ENCODE measurements at regions not wholly inside any gene's neighbourhood (a gene's known extent, or its start where the extent isn't known, plus 50 kb on each side); places are given as distances from the start of the nearest gene placed in this dataset.
"Not testable (repeated sequence)": the region's sequence is repeated elsewhere in the genome, so short reads cannot be mapped to it uniquely, and the experiment has no call there.

DNA sequence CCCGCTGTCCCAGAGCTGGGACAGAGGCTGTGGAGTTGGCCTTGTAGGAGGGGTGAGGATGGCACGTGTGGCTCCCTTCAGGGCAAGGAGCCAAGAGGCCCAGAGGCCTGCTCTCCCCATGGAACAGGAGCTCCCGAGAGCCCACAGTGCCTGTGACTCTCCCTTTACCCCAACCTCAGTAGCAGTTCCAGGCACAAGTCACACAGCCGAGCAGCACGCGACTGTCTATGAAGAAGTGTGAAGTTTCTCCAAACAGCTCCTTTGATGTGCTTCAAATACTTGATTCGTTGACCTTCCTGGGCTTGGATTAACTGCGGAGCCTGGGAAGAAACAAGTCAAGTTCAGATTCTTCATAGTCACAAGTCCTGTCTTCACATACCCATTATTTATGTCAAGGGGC is 208.7 kb downstream of the IRX2 start:
- DNase-seq (ENCODE audit: low read depth), result no peak
- H3K4me3 ChIP-seq (ENCODE audit: low read depth, low read length), result no peak overlapping the region

DNA sequence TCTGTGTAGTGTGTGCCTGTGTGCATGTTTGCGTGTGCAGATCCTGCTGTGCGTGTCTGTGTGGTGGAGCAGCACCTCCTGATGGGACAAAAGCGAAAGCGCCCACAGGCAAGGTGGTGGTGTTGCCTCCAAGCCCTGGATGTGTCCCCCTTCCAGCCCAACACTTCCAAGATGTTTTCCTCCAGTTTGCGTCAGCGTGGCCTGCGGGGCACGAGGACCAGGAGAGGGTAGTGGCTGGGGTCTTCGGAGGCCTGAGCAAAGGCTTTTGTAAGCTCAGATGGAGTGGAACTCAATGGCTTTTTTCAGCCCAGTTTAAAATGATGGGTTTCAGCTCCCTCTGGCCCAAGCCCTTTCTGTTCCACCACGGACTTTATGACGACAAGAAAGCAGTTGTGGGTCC is 209.5 kb downstream of the IRX2 start:
- DNase-seq (ENCODE audit: low read depth), result no peak
- no peak overlapping the region for H3K4me3 ChIP-seq (ENCODE audit: low read depth, low read length)

DNA sequence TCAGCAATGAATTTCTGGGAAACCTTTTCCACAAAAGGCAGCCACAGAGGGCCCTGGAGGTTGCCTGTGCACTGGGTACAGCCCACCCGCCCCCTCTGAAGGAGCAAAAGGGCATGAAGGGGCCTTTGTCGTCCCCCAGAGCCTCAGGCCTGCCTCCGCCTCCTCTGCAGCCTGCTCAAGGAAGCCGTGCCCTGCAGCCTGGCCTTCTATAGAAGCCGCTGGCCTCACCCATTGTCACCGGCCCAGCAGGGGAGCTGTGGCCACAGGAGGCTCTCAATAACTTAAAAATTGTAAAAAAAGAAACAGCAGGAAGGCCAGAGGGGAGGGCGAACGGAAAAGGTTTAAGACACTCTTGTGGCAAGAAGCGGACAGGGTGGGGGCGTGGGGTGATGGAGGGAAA is 213.3 kb downstream of the IRX2 start:
- no peak for DNase-seq (ENCODE audit: low read depth)
- no peak overlapping the region for H3K4me3 ChIP-seq (ENCODE audit: low read depth, low read length)

DNA sequence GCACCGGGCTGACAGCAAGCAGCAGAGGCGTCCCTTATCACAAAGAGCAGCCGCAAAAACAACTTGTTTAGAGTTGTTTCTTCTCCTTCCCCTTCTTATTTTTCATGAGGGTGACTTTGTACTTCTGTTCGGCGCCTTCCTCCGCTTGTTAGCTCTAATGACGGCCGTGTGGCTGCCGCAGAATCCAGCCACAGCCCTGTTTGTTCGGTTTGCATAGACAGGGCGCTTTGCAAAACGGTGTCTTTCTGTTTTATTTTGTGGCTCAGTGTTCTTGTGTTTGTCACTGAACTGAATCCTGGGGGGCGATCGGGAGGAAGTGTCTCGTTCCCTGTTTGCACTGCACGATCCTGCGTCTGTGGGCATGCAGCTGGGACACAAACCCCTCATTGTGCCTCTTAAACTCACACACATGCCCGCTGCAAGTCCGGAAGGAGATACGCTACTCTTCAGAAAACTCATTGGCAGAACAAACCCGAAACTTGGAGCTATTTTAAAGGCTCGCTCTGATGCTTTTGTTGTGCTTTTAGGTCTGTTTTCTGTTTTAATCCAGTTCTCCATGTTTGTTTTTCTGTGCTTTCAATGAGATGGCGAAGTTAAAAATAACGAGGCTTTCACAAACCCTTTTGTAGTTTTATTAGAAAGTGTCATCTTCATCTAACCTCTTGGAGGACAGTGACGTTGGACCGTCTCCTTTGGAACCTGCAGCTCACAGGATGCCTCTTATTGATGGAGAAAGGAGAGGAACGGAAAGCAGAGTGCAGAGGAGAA is 213.9 kb downstream of the IRX2 start:
- no peak overlapping the region for H3K4me3 ChIP-seq (ENCODE audit: low read depth, low read length)
- no peak for DNase-seq (ENCODE audit: low read depth)

DNA sequence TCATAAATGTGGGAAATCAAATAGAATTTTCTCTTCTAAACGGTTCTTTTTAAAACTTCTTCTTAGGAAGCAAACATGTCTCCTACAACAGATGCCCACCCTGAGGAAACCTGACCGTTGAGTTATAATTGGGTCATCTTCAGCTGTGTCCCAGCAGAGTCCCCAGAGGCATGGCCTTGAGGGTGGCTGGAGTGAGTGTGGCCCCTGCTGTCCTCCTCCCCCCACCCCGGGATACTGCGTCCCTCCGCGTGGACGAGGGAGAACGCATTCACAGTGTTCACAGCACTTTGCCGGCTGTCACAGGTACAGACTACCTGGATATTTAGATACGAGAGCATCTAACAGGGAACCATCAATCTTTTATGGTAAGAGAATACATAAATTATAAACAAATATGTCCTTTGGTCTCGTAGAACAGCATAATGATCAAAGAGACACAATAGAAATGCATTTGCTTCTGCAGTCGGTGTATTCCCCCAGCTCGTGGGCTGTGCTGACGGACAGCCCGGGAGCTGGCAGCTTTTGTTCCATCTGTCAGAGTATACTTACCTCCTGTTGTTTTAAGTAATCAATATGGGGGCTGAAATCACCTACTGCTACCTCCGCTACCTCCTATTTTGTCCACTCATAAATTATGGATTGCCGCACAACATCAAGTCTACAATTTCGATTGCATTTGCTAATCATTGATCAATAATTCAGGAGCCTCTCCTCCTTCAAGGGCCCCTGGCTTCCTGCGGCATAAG is 214.7 kb downstream of the IRX2 start:
- DNase-seq (ENCODE audit: low read depth), result no peak

DNA sequence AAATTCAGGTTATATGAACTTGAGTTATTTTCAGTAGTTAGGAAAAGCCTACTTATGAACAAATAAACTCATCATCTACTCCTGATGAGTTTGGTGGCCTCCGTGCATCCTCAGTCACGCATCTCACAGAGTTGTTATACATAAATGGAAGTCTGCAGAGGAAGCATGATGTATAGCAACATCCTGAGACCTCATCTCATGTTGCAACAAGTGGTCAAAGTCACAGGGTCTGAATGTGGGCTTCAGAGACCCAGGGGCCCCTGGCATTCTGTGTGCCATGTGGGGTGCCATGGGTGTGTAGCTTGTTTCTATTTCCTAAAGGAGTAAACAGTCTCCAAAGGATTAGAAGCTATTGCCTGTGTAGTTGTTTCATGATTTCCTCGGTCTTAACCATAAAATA is 216.5 kb downstream of the IRX2 start:
- H3K4me3 ChIP-seq (ENCODE audit: low read depth, low read length), result no peak overlapping the region
- no peak for DNase-seq (ENCODE audit: low read depth)

More for the DNA sequence above, 214.7 kb downstream of the IRX2 start:
- H3K4me3 ChIP-seq (ENCODE audit: low read depth, low read length), result no peak overlapping the region

DNA sequence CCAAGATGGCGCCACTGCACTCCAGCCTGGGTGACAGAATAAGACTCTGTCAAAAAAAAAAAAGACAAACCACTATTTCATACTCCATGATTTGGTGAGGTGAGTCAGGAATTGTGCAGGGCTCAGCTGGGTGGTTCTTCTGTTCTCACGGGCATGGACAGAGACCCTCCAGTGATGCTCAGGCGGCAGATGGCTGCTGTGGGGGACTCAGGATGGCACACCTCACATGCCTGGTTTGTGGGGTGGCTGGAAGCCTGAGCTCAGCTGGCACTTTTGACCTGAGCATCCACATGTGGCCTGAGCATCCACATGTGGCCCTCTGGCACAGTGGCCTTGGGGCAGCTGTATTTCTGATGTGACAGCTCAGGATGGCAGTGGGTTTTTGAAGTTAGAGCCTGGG is 217.2 kb downstream of the IRX2 start:
- no peak overlapping the region for H3K4me3 ChIP-seq (ENCODE audit: low read depth, low read length)
- no peak for DNase-seq (ENCODE audit: low read depth)

DNA sequence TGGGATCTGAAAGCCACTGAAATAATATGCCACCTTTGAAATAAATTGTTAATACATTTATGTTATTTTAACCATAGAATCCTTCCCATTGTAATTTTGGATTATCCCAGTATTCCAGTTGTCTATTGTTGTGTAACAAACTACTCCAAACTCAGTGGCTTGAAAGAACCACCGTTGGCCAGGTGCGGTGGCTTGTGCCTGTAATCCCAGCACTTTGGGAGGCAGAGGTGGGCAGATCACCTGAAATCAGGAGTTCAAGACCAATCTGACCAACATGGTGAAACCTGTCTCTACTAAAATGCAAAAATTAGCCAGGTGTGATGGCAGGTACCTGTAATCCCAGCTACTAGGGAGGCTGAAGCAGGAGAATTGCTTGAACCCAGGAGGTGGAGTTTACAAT is 217.6 kb downstream of the IRX2 start:
- not testable (repeated sequence) for H3K4me3 ChIP-seq (ENCODE audit: low read depth, low read length); DNase-seq (ENCODE audit: low read depth)

DNA sequence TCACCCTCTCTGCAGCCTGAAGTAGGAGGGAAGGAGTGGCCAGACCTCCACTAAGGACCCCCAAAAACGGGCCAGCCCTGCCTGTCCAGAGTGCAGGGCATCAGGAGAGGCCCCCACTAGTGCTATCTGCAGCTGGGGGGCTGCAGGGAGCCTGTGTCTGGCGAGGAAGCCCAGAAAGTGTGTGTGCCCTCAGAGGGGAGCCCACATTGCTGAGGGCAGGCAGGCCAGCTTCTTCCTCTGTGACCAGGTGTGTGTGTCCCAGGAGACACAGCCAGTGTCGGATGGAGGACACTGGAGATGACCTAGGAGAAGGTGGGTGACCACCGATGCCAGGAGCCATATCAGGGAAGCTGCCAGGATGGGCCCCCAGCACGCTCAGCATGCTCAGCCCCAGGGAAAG is 218.7 kb downstream of the IRX2 start:
- no peak for DNase-seq (ENCODE audit: low read depth)

DNA sequence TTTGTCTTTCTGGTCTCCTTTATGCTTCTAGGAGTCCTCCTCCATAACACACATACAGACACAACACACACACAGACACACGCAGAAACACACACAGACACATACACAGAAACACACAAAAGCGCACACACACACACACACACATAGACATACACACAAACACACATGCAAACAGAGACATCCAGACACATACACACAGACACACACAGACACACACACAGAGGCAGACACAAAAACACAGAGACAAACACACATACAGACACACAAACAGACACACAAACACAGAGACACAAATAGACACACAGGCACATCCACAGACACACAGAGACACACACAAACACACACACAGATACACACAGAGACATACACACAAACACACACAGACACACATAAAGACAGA is 220.2 kb downstream of the IRX2 start:
- DNase-seq (ENCODE audit: low read depth), result no peak
- H3K4me3 ChIP-seq (ENCODE audit: low read depth, low read length), result no peak overlapping the region

More for the DNA sequence above, 218.7 kb downstream of the IRX2 start:
- no peak overlapping the region for H3K4me3 ChIP-seq (ENCODE audit: low read depth, low read length)

DNA sequence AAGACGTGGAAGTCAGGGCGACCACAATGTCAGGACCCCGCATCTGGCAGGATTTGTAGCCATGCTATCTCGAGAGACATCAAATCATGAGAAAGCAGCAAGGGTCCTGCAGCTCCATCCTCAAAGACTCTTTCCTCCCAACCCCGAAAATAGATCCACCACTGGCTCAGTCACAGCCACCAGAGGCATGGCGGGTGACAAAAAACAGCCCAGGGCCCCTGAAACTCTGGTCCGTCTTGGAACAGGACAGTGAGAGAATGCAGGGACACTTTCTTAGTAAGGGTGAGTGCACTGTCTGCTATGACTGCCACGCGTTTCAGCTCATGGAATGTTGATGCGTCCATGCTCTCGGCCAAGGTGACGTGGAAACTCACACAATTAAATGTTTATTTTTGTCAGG is 220.9 kb downstream of the IRX2 start:
- DNase-seq (ENCODE audit: low read depth), result no peak
- H3K4me3 ChIP-seq (ENCODE audit: low read depth, low read length), result no peak overlapping the region

DNA sequence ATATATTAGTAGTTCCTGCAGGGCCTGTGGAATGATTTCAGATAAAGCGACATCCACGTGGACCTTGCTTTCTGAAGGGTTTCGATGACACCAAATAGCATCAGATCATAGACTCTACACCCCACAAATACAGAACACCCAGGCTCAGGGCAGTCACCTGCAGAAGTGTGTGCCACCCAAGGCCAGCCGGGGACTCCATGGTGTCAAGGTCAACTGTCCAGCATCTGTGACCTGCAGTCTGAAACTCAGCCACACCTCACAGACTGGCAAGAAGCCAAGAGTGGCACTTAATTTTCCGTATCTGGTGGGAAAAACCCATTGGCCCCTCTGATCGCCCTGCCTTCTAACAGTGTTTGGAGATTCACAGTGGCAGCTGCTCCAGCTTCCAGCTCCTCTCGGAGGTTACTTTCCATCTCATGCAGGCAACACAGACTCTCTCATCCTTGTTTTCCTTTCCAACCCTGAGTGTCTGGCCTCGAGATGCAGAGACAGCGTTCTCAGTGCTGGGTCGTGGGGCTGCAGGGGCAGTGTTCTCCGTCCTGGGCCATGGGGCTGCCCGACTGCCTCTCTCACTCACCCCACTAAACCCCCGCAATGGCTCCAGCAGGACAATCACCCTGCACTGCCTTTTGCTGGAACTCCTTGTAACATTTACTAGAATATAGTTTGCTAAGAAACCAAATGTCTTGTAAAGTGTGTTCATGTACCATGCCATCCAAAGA is 221.9 kb downstream of the IRX2 start:
- no peak overlapping the region for H3K4me3 ChIP-seq (ENCODE audit: low read depth, low read length)

DNA sequence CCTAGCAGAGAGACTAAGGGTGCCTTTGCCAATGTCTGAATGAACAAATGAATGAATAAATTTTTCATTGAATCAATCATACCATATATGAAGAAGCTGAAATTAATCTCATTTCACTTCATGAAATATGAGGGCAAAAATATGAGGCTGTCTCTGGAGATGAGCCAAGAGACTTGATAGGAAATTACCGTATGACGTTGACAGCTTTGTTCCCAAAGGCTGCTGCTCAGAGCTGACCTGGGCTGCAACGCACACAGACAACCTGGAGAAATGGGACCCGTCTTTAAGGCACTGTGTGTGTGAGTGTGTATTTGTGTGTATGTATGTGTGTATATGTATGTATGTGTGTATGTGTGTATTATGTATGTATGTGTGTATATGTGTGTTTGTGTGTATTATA is 226.1 kb downstream of the IRX2 start:
- no peak overlapping the region for H3K4me3 ChIP-seq (ENCODE audit: low read depth, low read length)

More for the DNA sequence above, 221.9 kb downstream of the IRX2 start:
- no peak for DNase-seq (ENCODE audit: low read depth)

DNA sequence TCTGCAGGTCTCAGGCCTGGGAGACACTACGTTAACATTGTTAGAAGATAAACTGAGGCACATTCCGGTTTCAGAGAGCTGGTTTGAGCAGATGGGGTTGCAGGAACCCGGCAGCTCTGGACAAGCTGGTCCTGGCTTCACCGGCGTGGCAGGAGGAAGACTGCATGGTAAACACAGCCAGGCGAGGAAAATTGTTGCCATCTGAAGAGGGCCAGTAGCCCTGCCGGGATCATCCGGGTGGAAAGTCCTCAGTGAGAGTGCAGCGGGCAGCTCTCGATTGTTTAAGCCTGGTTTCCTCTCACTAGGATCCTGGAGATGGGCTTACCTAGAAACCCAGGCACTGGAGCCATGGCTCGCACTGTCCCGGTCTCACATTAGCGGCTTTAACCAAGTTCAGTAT is 226.9 kb downstream of the IRX2 start:
- no peak overlapping the region for H3K4me3 ChIP-seq (ENCODE audit: low read depth, low read length)
- DNase-seq (ENCODE audit: low read depth), result no peak

More for the DNA sequence above, 226.1 kb downstream of the IRX2 start:
- no peak for DNase-seq (ENCODE audit: low read depth)

DNA sequence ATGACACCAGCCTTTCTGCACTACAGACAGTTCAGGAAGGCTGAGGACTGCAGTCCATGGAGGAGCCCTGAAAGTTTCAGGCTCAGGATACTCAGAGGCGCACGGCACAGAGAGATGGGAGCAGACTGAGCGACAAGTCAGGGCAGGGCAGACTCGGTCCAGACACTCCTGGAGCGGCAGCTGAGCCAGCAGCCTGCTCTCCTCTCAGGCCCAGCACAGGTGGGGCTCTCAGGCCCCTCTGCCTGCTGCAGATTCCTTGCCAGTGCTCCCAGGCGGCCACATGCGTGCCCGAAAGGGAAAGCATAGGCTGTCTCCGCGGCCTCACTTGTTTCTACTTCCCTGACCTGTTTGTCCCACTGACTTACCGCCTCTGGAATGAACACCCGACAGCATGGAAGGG is 228.3 kb downstream of the IRX2 start:
- no peak for DNase-seq (ENCODE audit: low read depth)
- H3K4me3 ChIP-seq (ENCODE audit: low read depth, low read length), result no peak overlapping the region

DNA sequence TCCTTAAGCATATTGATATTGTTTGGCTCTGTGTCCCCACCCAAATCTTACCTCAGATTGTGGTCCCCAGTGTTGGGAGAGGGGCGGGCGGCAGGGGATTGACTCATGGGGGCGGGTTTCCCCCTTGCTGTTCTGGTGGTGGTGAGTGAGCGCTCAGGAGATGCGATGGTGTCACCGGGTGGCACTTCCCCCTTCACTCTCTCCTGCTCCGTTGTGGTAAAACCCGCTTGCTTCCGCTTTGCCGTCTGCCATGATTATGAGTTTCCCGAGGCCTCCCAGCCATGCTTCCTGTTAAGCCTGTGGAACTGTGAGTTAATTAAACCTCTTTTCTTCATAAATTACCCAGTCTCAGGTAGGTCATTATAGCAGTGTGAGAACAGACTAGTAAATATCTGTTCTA is 229.1 kb downstream of the IRX2 start:
- no peak for DNase-seq (ENCODE audit: low read depth)
- no peak overlapping the region for H3K4me3 ChIP-seq (ENCODE audit: low read depth, low read length)

DNA sequence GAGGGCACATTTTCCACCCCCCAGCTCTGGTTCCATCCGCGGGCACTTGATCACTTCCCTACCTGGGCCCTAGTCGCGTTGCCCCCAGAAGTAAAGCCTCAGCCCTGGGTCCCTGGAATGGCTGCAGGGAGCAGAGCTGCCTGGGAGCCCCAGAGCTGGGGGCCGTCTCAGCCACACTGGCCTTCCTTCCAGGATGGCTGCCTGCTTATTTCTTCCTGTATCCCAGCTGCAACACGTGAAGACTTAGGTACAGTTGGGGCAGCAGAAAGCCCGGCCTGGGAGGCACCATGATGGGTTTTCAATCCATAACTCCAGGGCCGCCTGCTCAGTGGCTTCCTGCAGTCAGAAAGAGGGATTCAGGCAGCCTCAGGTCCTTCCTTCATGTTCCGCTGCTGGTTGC is 232.3 kb downstream of the IRX2 start:
- H3K4me3 ChIP-seq (ENCODE audit: low read depth, low read length), result no peak overlapping the region
- DNase-seq (ENCODE audit: low read depth), result no peak

DNA sequence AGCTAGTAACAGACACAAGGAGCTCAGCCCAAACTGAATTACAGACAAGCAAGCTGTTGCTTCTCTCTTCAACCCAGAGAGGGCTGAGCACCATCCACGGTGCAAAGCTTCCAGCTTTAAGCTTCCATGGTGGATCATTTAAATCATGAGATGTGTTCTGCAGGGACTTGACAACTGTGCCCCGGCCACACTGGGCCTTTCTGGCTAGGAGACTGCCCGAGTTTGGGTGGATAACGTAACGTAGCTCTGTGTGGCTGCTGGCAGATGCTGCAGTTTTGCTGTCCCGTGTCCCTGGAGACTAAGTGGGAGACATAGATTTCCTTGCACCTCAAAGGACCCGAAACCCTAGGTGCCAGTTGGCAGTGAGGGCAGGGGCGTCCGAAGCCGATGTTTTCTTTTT is 234.0 kb downstream of the IRX2 start:
- DNase-seq (ENCODE audit: low read depth), result no peak
- H3K4me3 ChIP-seq (ENCODE audit: low read depth, low read length), result no peak overlapping the region

DNA sequence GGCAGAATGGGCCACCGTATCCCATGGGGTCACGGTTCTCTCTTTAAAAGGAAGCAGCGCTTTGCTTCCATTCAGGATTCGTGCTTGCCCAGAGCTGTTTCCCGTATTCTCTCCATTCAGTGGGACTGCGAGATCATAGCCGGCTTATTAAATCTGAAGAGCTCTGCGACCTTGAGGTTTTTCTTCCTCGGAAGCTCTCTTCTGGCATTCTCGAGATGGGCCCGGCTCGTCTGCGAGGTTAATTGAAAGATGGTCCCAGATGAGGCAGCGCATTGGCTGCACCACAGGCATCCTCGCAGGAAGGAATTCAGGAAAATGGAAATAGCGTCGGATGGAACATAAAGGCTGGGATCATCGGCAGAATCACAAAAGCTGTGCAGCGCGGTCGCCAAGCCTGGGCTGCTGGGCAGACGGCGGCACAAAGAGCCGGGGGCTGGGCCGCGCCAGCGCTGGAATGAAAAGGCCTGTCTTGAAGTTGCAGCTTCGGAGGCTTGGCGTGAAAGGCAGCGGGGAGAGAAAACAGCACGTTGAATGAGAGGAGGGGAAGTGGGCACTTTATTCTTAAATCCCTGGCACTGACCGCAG is 236.2 kb downstream of the IRX2 start:
- no peak for DNase-seq (ENCODE audit: low read depth)
- no peak overlapping the region for H3K4me3 ChIP-seq (ENCODE audit: low read depth, low read length)

DNA sequence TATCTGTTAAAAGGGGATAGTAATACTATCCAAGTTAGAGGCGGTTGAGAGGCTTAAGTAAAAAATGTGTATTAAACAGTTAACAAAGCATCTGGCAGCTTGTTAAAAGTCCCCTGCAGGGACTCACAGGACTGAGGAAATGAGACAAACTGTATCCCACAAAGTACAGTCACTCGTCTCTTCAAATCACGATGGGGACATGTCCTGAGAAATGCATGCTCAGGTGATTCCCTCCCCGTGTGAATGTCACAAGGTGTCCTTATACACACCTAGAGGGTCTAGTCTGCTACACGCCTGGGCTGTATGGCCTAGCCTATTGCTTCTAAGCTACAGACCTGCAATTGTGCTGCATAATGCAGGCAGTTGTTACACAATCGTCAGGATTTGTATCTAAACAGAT is 237.0 kb downstream of the IRX2 start:
- H3K4me3 ChIP-seq (ENCODE audit: low read depth, low read length), result no peak overlapping the region

More for the DNA sequence above, 237.0 kb downstream of the IRX2 start:
- DNase-seq (ENCODE audit: low read depth), result no peak

Data from skeletal muscle cell (primary cell).